GM23338 (cell line): ENCODE measurements at regions not wholly inside any gene's neighbourhood (a gene's known extent, or its start where the extent isn't known, plus 50 kb on each side); places are given as distances from the start of the nearest gene placed in this dataset.

Source experiments
- ATAC-seq: fragments of 200-7000 bp; cut with Tn5 transposase; 3 replicates; pipeline ENCODE4 v1.9.1; 2020
- DNase-seq: peaks from one replicate; pipeline ENCODE4 v3.0.0-alpha.2; 2015; ENCODE audit warnings: low spot score
- H2AFZ ChIP-seq: fragments of 200-600 bp; sonication (generic); 2 replicates; pipeline ENCODE4 v1.8.0; 2016; ENCODE audit warnings: antibody characterized with exemption, mild to moderate bottlenecking, moderate library complexity
- H3F3A ChIP-seq: fragments of 200-600 bp; sonication (generic); replicated peaks from 2 replicates; pipeline ENCODE4 v1.8.0; 2017; ENCODE audit warnings: antibody characterized with exemption, mixed run types, low read depth
- H3K27ac ChIP-seq: fragments of 200-600 bp; sonication (generic); 2 replicates; pipeline ENCODE4 v1.6.1; 2016; ENCODE audit warnings: low read depth
- H3K27me3 ChIP-seq: fragments of 200-600 bp; sonication (generic); 2 replicates; pipeline ENCODE4 v1.8.0; 2016; ENCODE audit warnings: mild to moderate bottlenecking, mixed run types, moderate library complexity; ENCODE audit not compliant: insufficient read depth
- H3K36me3 ChIP-seq: fragments of 200-600 bp; sonication (generic); 2 replicates; pipeline ENCODE4 v1.8.0; 2016; ENCODE audit warnings: mild to moderate bottlenecking; ENCODE audit not compliant: insufficient read depth
- H3K4me1 ChIP-seq: fragments of 200-600 bp; sonication (generic); 2 replicates; pipeline ENCODE4 v1.8.0; 2016; ENCODE audit warnings: mild to moderate bottlenecking, moderate library complexity; ENCODE audit not compliant: insufficient read depth
- H3K4me2 ChIP-seq: fragments of 200-600 bp; sonication (generic); 2 replicates; pipeline ENCODE4 v1.7.1; 2017; ENCODE audit warnings: mixed run types
- H3K4me3 ChIP-seq: fragments of 200-600 bp; sonication (generic); 2 replicates; pipeline ENCODE4 v1.6.1; 2016; ENCODE audit warnings: mixed run types
- H3K79me2 ChIP-seq: fragments of 200-600 bp; sonication (generic); replicated peaks from 2 replicates; pipeline ENCODE4 v1.8.0; 2017; ENCODE audit warnings: mild to moderate bottlenecking; ENCODE audit not compliant: insufficient read depth
- H3K9me2 ChIP-seq: fragments of 200-600 bp; sonication (generic); 2 replicates; pipeline ENCODE4 v1.8.0; 2017; ENCODE audit not compliant: insufficient read depth
- H4K20me1 ChIP-seq: fragments of 200-600 bp; sonication (generic); replicated peaks from 2 replicates; pipeline ENCODE4 v1.8.0; 2017; ENCODE audit warnings: mild to moderate bottlenecking; ENCODE audit not compliant: insufficient read depth
- H3K27ac Mint-ChIP-seq: 2 replicates; pipeline ENCODE4 v1.8.0; 2020; ENCODE audit warnings: inconsistent platforms, mild to moderate bottlenecking, moderate library complexity, mixed read lengths
- H3K27me3 Mint-ChIP-seq: 3 replicates; pipeline ENCODE4 v1.8.0; 2022; ENCODE audit warnings: low read depth, mild to moderate bottlenecking, moderate library complexity, mixed read lengths, inconsistent platforms; ENCODE audit not compliant: insufficient read depth, poor library complexity
- H3K36me3 Mint-ChIP-seq: 3 replicates; pipeline ENCODE4 v1.8.0; 2021; ENCODE audit warnings: low read depth, mild to moderate bottlenecking, inconsistent platforms, moderate library complexity, mixed read lengths
- H3K4me1 Mint-ChIP-seq: 3 replicates; pipeline ENCODE4 v1.8.0; 2020; ENCODE audit warnings: mild to moderate bottlenecking, inconsistent platforms, mixed read lengths
- H3K4me3 Mint-ChIP-seq: 3 replicates; pipeline ENCODE4 v1.8.0; 2021; ENCODE audit warnings: moderate library complexity, mild to moderate bottlenecking, inconsistent platforms, mixed read lengths
- H3K9me3 Mint-ChIP-seq: 3 replicates; pipeline ENCODE4 v1.8.0; 2020; ENCODE audit warnings: moderate library complexity, mild to moderate bottlenecking, inconsistent platforms, mixed read lengths
- CREB1 ChIP-seq: fragments of 250-450 bp; sonication (Bioruptor Pico); IDR thresholded peaks from 2 replicates; pipeline ENCODE4 v1.5.0; 2020; ENCODE audit warnings: low read depth, mild to moderate bottlenecking, moderate library complexity
- EZH2 ChIP-seq: fragments of 200-600 bp; sonication (generic); IDR thresholded peaks from one replicate; pipeline ENCODE4 v1.8.0; 2017; ENCODE audit warnings: antibody characterized with exemption, mild to moderate bottlenecking, low read depth; ENCODE audit not compliant: unreplicated experiment
- EZH2phosphoT487 ChIP-seq: fragments of 200-600 bp; sonication (generic); IDR thresholded peaks from one replicate; pipeline ENCODE4 v1.8.1; 2018; ENCODE audit warnings: antibody characterized with exemption; ENCODE audit not compliant: unreplicated experiment
- JUNB ChIP-seq: IDR thresholded peaks from one replicate; pipeline ENCODE4 v1.6.1; 2016; ENCODE audit warnings: antibody characterized with exemption; ENCODE audit not compliant: unreplicated experiment
- NANOG ChIP-seq: IDR thresholded peaks from 2 replicates; pipeline ENCODE4 v1.6.1; 2016; ENCODE audit warnings: antibody characterized with exemption, borderline replicate concordance
- POLR2AphosphoS5 ChIP-seq: IDR thresholded peaks from 2 replicates; pipeline ENCODE4 v1.6.1; 2016; ENCODE audit warnings: antibody characterized with exemption, low read depth
- STAT1 ChIP-seq: IDR thresholded peaks from one replicate; pipeline ENCODE4 v1.6.1; 2016; ENCODE audit warnings: antibody characterized with exemption; ENCODE audit not compliant: unreplicated experiment
- ZNF114 ChIP-seq: fragments of 250-450 bp; sonication (Bioruptor Pico); IDR thresholded peaks from 2 replicates; pipeline ENCODE4 v1.5.0; 2020; ENCODE audit warnings: mild to moderate bottlenecking, moderate library complexity
- ZNF331 ChIP-seq: fragments of 250-450 bp; sonication (Bioruptor Pico); IDR thresholded peaks from 2 replicates; pipeline ENCODE4 v1.5.0; 2020; ENCODE audit warnings: low read depth, mild to moderate bottlenecking, moderate library complexity
- TF ChIP-seq, protein P1 (sequence below): IDR thresholded peaks from 2 replicates; pipeline ENCODE4 v1.6.1; 2016; ENCODE audit warnings: antibody characterized with exemption
- TF ChIP-seq, protein P2 (sequence below): fragments of 250-450 bp; sonication (Bioruptor Pico); IDR thresholded peaks from 2 replicates; pipeline ENCODE4 v1.5.0; 2020; ENCODE audit warnings: mild to moderate bottlenecking, moderate library complexity

DNA sequence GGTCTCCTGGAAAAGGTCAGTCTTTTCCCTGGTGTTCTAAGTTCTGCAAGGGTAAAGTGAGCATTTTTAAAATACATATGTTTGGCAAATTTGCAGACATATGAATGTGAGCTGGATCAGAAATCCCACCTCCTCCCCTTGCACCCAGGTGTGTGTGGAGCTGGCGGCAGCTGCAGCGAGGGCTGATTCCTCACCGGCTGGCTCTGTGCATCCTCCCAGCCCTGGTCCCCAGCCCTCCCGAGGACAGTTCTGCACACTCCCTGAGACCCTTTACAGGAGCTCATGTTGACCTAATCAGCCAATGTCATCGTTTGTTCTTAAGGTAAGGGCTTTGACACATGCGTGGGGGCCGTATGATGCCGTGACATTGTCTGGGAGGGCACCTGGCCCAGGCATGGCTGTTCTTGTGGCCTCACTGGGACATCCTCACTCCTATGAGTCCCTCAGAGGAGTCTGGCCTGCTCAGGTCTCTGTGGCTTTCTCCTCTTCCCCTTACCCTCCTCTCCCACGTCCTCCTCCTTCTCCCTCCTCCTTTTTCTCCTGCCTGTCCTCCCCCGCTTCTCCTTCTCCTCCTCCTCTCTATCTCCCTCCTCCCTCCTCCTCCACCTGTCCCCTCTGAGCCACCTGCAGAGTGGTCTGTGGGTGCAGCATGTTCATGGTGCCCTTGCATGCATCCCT is 289.2 kb upstream of the SFSWAP start (continued):
- TF ChIP-seq EZH2phosphoT487 = no peak
- TF ChIP-seq CREB1 (CRISPR knock-in tag) = no peak
- TF ChIP-seq, protein P1, sequence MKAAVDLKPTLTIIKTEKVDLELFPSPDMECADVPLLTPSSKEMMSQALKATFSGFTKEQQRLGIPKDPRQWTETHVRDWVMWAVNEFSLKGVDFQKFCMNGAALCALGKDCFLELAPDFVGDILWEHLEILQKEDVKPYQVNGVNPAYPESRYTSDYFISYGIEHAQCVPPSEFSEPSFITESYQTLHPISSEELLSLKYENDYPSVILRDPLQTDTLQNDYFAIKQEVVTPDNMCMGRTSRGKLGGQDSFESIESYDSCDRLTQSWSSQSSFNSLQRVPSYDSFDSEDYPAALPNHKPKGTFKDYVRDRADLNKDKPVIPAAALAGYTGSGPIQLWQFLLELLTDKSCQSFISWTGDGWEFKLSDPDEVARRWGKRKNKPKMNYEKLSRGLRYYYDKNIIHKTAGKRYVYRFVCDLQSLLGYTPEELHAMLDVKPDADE = no peak
- TF ChIP-seq NANOG = no peak

DNA sequence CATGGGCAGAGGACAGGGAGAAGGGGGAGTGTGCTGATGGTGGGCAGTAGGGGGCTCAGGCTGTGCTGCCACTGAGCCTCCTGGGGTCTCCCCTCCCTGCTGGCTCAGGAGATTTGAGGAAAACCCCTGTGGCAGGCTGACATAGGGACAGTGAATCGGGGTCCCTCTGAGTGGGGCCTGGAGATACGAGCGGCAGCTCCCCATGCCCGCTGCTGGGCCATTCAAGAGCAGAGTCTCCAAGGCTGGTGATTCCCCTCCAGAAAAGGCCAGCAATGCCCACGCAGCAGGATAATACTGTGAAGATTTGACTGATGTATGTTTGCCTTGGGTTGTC is 288.7 kb upstream of the SFSWAP start:
- H3K4me2 ChIP-seq = no peak overlapping the region
- peaks cover 30% of the 10 kb centered on the region for H3K36me3 Mint-ChIP-seq
- DNase-seq (no peak), ATAC-seq (no peak)
- peaks cover 57% of the 10 kb centered on the region for H3K9me3 Mint-ChIP-seq
- TF ChIP-seq POLR2AphosphoS5 (no peak), JUNB (no peak), EZH2 (no peak), CREB1 (CRISPR knock-in tag) (no peak)
- TF ChIP-seq, protein P1 = no peak
- H2AFZ ChIP-seq = no peak overlapping the region
- no peak overlapping the region for H3K27ac Mint-ChIP-seq
- H3K4me1 Mint-ChIP-seq = no peaks in the 10 kb centered on the region
- no peaks in the 10 kb centered on the region for H3K9me2 ChIP-seq
- no peaks in the 10 kb centered on the region for H3F3A ChIP-seq
- H3K4me3 ChIP-seq = no peak overlapping the region
- H3K27ac ChIP-seq = no peak overlapping the region
- H4K20me1 ChIP-seq = no peaks in the 10 kb centered on the region; the same call in 1 of the 2 replicates
- no peaks in the 10 kb centered on the region for H3K36me3 ChIP-seq
- no peak overlapping the region for H3K4me3 Mint-ChIP-seq
- H3K79me2 ChIP-seq = no peaks in the 10 kb centered on the region
- H3K27me3 Mint-ChIP-seq = no peaks in the 10 kb centered on the region
- H3K27me3 ChIP-seq = no peaks in the 10 kb centered on the region
- H3K4me1 ChIP-seq = no peaks in the 10 kb centered on the region

DNA sequence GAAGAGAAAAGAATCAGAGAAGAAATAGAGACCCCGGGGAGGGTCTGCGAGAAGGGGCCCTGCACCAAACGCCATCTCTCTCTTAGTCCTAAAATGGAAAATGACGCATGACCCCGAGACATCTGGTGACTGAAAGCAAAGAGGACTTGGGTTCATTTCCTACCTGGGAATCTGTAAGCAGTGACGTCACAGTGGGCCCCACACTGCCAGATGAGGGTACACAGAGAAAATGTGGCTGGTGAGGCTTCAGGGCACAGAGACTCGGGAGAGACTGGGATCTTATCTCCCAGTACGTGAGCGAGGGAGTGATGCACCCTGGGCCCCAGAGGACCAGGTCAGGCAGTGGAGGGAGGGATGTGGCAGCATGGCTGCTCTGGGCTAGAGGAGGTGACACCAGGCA is 288.1 kb upstream of the SFSWAP start:
- no peak overlapping the region for H3K27ac ChIP-seq
- H3K4me1 ChIP-seq = no peaks in the 10 kb centered on the region
- no peak for ATAC-seq
- Mint-ChIP-seq H3K4me1 (no peaks in the 10 kb centered on the region), H3K36me3 (peaks cover 30% of the 10 kb centered on the region), H3K27ac (no peak overlapping the region), H3K9me3 (peaks cover 55% of the 10 kb centered on the region), H3K4me3 (no peak overlapping the region), H3K27me3 (no peaks in the 10 kb centered on the region)
- H2AFZ ChIP-seq = no peak overlapping the region
- no peaks in the 10 kb centered on the region; the same call in 1 of the 2 replicates for H4K20me1 ChIP-seq
- H3K9me2 ChIP-seq = no peaks in the 10 kb centered on the region
- H3K27me3 ChIP-seq = no peaks in the 10 kb centered on the region
- H3K36me3 ChIP-seq = no peaks in the 10 kb centered on the region
- H3K4me3 ChIP-seq = no peak overlapping the region
- H3F3A ChIP-seq = no peaks in the 10 kb centered on the region
- no peak overlapping the region for H3K4me2 ChIP-seq
- H3K79me2 ChIP-seq = no peaks in the 10 kb centered on the region
- DNase-seq = no peak
- no peak for TF ChIP-seq NANOG
- no peak for TF ChIP-seq ZNF331 (CRISPR knock-in tag)
- TF ChIP-seq ZNF114 (CRISPR knock-in tag) = no peak
- TF ChIP-seq, protein P2, sequence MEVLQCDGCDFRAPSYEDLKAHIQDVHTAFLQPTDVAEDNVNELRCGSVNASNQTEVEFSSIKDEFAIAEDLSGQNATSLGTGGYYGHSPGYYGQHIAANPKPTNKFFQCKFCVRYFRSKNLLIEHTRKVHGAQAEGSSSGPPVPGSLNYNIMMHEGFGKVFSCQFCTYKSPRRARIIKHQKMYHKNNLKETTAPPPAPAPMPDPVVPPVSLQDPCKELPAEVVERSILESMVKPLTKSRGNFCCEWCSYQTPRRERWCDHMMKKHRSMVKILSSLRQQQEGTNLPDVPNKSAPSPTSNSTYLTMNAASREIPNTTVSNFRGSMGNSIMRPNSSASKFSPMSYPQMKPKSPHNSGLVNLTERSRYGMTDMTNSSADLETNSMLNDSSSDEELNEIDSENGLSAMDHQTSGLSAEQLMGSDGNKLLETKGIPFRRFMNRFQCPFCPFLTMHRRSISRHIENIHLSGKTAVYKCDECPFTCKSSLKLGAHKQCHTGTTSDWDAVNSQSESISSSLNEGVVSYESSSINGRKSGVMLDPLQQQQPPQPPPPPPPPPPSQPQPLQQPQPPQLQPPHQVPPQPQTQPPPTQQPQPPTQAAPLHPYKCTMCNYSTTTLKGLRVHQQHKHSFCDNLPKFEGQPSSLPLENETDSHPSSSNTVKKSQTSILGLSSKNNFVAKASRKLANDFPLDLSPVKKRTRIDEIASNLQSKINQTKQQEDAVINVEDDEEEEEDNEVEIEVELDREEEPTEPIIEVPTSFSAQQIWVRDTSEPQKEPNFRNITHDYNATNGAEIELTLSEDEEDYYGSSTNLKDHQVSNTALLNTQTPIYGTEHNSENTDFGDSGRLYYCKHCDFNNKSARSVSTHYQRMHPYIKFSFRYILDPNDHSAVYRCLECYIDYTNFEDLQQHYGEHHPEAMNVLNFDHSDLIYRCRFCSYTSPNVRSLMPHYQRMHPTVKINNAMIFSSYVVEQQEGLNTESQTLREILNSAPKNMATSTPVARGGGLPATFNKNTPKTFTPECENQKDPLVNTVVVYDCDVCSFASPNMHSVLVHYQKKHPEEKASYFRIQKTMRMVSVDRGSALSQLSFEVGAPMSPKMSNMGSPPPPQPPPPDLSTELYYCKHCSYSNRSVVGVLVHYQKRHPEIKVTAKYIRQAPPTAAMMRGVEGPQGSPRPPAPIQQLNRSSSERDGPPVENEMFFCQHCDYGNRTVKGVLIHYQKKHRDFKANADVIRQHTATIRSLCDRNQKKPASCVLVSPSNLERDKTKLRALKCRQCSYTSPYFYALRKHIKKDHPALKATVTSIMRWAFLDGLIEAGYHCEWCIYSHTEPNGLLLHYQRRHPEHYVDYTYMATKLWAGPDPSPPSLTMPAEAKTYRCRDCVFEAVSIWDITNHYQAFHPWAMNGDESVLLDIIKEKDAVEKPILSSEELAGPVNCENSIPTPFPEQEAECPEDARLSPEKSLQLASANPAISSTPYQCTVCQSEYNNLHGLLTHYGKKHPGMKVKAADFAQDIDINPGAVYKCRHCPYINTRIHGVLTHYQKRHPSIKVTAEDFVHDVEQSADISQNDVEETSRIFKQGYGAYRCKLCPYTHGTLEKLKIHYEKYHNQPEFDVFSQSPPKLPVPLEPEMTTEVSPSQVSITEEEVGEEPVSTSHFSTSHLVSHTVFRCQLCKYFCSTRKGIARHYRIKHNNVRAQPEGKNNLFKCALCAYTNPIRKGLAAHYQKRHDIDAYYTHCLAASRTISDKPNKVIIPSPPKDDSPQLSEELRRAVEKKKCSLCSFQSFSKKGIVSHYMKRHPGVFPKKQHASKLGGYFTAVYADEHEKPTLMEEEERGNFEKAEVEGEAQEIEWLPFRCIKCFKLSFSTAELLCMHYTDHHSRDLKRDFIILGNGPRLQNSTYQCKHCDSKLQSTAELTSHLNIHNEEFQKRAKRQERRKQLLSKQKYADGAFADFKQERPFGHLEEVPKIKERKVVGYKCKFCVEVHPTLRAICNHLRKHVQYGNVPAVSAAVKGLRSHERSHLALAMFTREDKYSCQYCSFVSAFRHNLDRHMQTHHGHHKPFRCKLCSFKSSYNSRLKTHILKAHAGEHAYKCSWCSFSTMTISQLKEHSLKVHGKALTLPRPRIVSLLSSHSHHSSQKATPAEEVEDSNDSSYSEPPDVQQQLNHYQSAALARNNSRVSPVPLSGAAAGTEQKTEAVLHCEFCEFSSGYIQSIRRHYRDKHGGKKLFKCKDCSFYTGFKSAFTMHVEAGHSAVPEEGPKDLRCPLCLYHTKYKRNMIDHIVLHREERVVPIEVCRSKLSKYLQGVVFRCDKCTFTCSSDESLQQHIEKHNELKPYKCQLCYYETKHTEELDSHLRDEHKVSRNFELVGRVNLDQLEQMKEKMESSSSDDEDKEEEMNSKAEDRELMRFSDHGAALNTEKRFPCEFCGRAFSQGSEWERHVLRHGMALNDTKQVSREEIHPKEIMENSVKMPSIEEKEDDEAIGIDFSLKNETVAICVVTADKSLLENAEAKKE (CRISPR knock-in tag) = no peak
- no peak for TF ChIP-seq STAT1
- no peak for TF ChIP-seq POLR2AphosphoS5
- TF ChIP-seq CREB1 (CRISPR knock-in tag) = no peak
